CD14-positive monocyte (primary cell): ENCODE measurements at regions not wholly inside any gene's neighbourhood (a gene's known extent, or its start where the extent isn't known, plus 50 kb on each side); places are given as distances from the start of the nearest gene placed in this dataset.

Source experiments
- DNase-seq, 3 donors: peaks; one replicate each; pipeline ENCODE4 v3.0.0-alpha.2; 2011 to 2022
- H2AFZ ChIP-seq: 2 replicates; pipeline ENCODE4 v1.6.0; 2012; ENCODE audit warnings: mild to moderate bottlenecking, low read depth, low read length, inconsistent platforms; ENCODE audit not compliant: insufficient read depth, poor library complexity, severe bottlenecking
- H3K27ac ChIP-seq, 2 donors: 1 replicate in 1 of 2; 2 replicates in 1 of 2; pipeline ENCODE4 v1.5.1; 2012 to 2013; ENCODE audit warnings: low read length in 2 of 2, control low read depth in 1 of 2, inconsistent platforms in 1 of 2, low read depth in 1 of 2, mild to moderate bottlenecking in 1 of 2
- H3K27me3 ChIP-seq, 2 donors: one replicate each; pipeline versions ENCODE4 v1.6.0 to v1.6.1; 2011 to 2013; ENCODE audit warnings: low read length in 2 of 2; ENCODE audit not compliant: control insufficient read depth in 2 of 2, insufficient read depth in 2 of 2
- H3K36me3 ChIP-seq, 2 donors: replicated peaks in 1 of 2; 1 replicate in 1 of 2; 2 replicates in 1 of 2; pipeline versions ENCODE4 v1.5.1 to v1.6.1; 2012 to 2013; ENCODE audit warnings: low read length in 2 of 2, control low read depth in 1 of 2, inconsistent platforms in 1 of 2, mild to moderate bottlenecking in 1 of 2; ENCODE audit not compliant: insufficient read depth in 2 of 2, control insufficient read depth in 1 of 2
- H3K4me1 ChIP-seq, 2 donors: 1 replicate in 1 of 2; 2 replicates in 1 of 2; pipeline versions ENCODE4 v1.5.1 to v1.6.1; 2012 to 2013; ENCODE audit warnings: low read length in 2 of 2, control low read depth in 1 of 2, inconsistent platforms in 1 of 2, mild to moderate bottlenecking in 1 of 2, moderate library complexity in 1 of 2; ENCODE audit not compliant: insufficient read depth in 2 of 2, control insufficient read depth in 1 of 2
- H3K4me2 ChIP-seq: replicated peaks from 2 replicates; pipeline ENCODE3; 2012; ENCODE audit warnings: low read length, moderate library complexity, mild to moderate bottlenecking; ENCODE audit not compliant: poor library complexity, severe bottlenecking; ENCODE audit errors: extremely low read depth
- H3K4me3 ChIP-seq, 3 experiments: fragments of 200-600 bp in 1 of 3; sonication (generic) in 1 of 3; replicated peaks in 1 of 3; 1 replicate in 2 of 3; 2 replicates in 1 of 3; pipeline ENCODE4 v1.5.1; 2011 to 2013; ENCODE audit warnings: low read length in 3 of 3, mild to moderate bottlenecking in 3 of 3, control low read depth in 2 of 3, low read depth in 2 of 3, inconsistent platforms in 1 of 3, moderate library complexity in 1 of 3
- H3K79me2 ChIP-seq: 2 replicates; pipeline ENCODE4 v1.6.0; 2012; ENCODE audit warnings: mild to moderate bottlenecking, control low read depth, inconsistent platforms, low read length, moderate library complexity; ENCODE audit not compliant: insufficient read depth
- H3K9ac ChIP-seq: 2 replicates; pipeline ENCODE4 v1.6.0; 2017; ENCODE audit warnings: low read length, mild to moderate bottlenecking; ENCODE audit not compliant: insufficient read depth, poor library complexity, severe bottlenecking
- H3K9me3 ChIP-seq, 2 donors: replicated peaks in 1 of 2; 1 replicate in 1 of 2; 2 replicates in 1 of 2; pipeline versions ENCODE4 v1.5.1 to v1.6.1; 2012 to 2013; ENCODE audit warnings: low read length in 2 of 2, control low read depth in 1 of 2; ENCODE audit not compliant: control insufficient read depth in 1 of 2, insufficient read depth in 1 of 2
- H4K20me1 ChIP-seq: 2 replicates; pipeline ENCODE4 v1.6.0; 2012; ENCODE audit warnings: mild to moderate bottlenecking, low read length, control low read depth, moderate library complexity; ENCODE audit not compliant: insufficient read depth
- H3K27ac Mint-ChIP-seq, 7 donors: one replicate each; pipeline ENCODE4 v1.8.0; 2020; ENCODE audit warnings: mild to moderate bottlenecking in 7 of 7, mixed read lengths in 7 of 7, moderate library complexity in 6 of 7, inconsistent platforms in 2 of 7
- H3K27me3 Mint-ChIP-seq, 3 donors: one replicate each; pipeline ENCODE4 v1.8.0; 2021 to 2022; ENCODE audit warnings: low read depth in 3 of 3, mild to moderate bottlenecking in 3 of 3, mixed read lengths in 3 of 3, moderate library complexity in 3 of 3, inconsistent platforms in 1 of 3
- H3K36me3 Mint-ChIP-seq, 2 donors: one replicate each; pipeline ENCODE4 v1.8.0; 2020; ENCODE audit warnings: mixed read lengths in 2 of 2, inconsistent platforms in 1 of 2, mild to moderate bottlenecking in 1 of 2
- H3K4me1 Mint-ChIP-seq: one replicate; pipeline ENCODE4 v1.8.0; 2020; ENCODE audit warnings: mild to moderate bottlenecking, mixed read lengths
- H3K4me3 Mint-ChIP-seq, 2 donors: one replicate each; pipeline ENCODE4 v1.8.0; 2020; ENCODE audit warnings: mild to moderate bottlenecking in 2 of 2, mixed read lengths in 2 of 2, moderate library complexity in 1 of 2
- H3K9me3 Mint-ChIP-seq, 7 donors: one replicate each; pipeline ENCODE4 v1.8.0; 2020 to 2022; ENCODE audit warnings: mixed read lengths in 7 of 7, mild to moderate bottlenecking in 6 of 7, moderate library complexity in 6 of 7, inconsistent platforms in 2 of 7
- WGBS: methylation state at CpG from one replicate; pipeline ENCODE4 v1.1.5; 2013; ENCODE audit warnings: missing lambda C conversion rate; ENCODE audit not compliant: insufficient coverage; 5-methylcytosine and 5-hydroxymethylcytosine counted together
- intact Hi-C, 2 donors: fragments of 100-400 bp; cut with micrococcal nuclease; formaldehyde crosslinking; loops; one replicate each; pipeline versions ENCODE4 v1.15.0 to v1.15.1; 2023
- TF ChIP-seq, protein P1 (sequence below): fragments of 200-600 bp; IDR thresholded peaks from one replicate; pipeline ENCODE4 v1.8.0; 2022; ENCODE audit warnings: antibody characterized with exemption, mild to moderate bottlenecking

DNA sequence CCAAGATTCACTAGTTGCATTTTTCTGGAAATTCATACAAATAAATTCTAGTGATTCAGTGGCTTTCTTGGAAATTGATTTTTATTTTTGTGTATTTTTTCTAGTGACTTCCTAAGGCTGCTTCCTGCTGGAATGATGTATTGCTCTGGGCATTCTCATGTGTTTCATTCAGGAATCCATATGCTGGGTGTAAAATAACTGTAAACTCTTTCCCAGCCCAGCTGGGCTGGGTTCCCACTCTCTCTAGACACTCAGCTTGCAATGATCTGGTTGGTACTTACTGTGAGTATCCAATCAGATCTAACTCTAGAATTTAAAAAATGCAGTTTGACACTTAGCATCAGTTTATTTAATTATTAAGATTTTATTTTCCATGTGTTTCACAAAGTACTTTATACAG lies 882.2 kb downstream of the STIM2 start:
- no peaks in the 10 kb centered on the region for H4K20me1 ChIP-seq
- no peaks in the 10 kb centered on the region for H3K4me1 ChIP-seq
- TF ChIP-seq, protein P1, sequence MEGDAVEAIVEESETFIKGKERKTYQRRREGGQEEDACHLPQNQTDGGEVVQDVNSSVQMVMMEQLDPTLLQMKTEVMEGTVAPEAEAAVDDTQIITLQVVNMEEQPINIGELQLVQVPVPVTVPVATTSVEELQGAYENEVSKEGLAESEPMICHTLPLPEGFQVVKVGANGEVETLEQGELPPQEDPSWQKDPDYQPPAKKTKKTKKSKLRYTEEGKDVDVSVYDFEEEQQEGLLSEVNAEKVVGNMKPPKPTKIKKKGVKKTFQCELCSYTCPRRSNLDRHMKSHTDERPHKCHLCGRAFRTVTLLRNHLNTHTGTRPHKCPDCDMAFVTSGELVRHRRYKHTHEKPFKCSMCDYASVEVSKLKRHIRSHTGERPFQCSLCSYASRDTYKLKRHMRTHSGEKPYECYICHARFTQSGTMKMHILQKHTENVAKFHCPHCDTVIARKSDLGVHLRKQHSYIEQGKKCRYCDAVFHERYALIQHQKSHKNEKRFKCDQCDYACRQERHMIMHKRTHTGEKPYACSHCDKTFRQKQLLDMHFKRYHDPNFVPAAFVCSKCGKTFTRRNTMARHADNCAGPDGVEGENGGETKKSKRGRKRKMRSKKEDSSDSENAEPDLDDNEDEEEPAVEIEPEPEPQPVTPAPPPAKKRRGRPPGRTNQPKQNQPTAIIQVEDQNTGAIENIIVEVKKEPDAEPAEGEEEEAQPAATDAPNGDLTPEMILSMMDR, result no peak
- no peaks in the 10 kb centered on the region for H3K27me3 Mint-ChIP-seq
- no peaks in the 10 kb centered on the region for H3K4me1 Mint-ChIP-seq
- DNase-seq, result no peak
- no peak overlapping the region for H3K27ac ChIP-seq
- no peaks in the 10 kb centered on the region for H3K9me3 ChIP-seq
- no peaks in the 10 kb centered on the region for H3K79me2 ChIP-seq
- intact Hi-C loops, result no loop called here
- no peak overlapping the region for H3K4me2 ChIP-seq
- H3K36me3 ChIP-seq, result no peaks in the 10 kb centered on the region
- H3K36me3 Mint-ChIP-seq, result no peaks in the 10 kb centered on the region
- H3K9ac ChIP-seq, result no peak overlapping the region
- peaks cover 0 to 3% (median 1%) of the 10 kb centered on the region in 7 donors for H3K9me3 Mint-ChIP-seq
- no peak overlapping the region for H2AFZ ChIP-seq
- no peaks in the 10 kb centered on the region for H3K27me3 ChIP-seq
- no peak overlapping the region for H3K4me3 ChIP-seq
- no peak overlapping the region for H3K27ac Mint-ChIP-seq
- H3K4me3 Mint-ChIP-seq, result no peak overlapping the region

DNA sequence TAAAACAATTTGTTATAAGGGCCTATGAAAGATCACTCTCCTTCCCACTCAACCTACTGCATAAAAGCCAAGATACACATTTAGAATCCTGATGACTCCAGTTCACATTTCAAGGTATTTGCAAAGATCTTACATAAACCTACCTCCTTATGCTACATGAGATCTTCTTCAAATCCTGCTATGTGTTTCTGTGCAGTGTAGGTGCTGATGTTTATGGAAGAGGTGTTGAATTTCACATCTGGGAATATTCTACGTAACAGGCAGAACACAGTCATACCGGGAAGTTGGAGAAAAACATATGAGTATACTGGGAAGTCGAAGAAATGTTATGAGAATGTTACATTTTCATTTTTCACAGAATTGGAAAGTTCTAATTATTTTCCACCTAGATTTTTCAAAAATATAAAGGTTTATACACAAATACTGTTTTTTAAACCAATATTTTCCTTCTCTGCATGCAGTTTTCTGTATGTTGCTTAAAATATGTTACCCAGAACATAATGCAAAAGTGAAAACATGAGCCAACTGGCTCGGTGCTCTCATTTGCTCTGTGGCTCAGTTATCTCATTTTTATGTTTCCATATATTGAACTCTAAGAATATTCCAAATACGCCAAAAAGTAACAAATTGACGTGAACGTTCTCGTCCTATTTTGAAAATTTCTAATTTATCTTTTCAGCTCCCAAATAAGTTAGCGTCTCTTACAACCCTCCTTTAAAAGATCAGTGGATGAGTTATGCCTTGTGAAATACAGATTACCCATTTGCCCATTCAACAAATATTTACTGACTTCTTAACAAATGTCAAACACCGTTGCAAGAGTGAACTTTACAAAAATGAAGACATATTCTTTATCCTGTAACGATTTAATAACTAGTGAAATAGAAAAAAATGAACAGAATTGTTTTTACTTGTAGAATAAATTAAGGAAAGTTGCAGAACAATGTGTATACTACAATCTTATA lies 899.3 kb downstream of the STIM2 start:
- Histone ChIP-seq H3K27ac (no peak overlapping the region), H2AFZ (no peak overlapping the region), H3K4me3 (no peak overlapping the region), H3K4me1 (no peaks in the 10 kb centered on the region), H3K4me2 (no peak overlapping the region), H3K9me3 (no peaks in the 10 kb centered on the region), H3K27me3 (no peaks in the 10 kb centered on the region), H3K79me2 (no peaks in the 10 kb centered on the region), H3K9ac (no peak overlapping the region), H4K20me1 (no peaks in the 10 kb centered on the region), H3K36me3 (no peaks in the 10 kb centered on the region)
- Mint-ChIP-seq H3K36me3 (no peaks in the 10 kb centered on the region), H3K9me3 (peaks cover 0 to 4% (median 0%) of the 10 kb centered on the region in 7 donors), H3K27ac (no peak overlapping the region), H3K4me1 (no peaks in the 10 kb centered on the region), H3K4me3 (no peak overlapping the region), H3K27me3 (no peaks in the 10 kb centered on the region)
- no peak for DNase-seq
- intact Hi-C loops, result no loop called here
- TF ChIP-seq, protein P1, result no peak
- WGBS, result 100% methylated on average over 1 of the region's 11 CpGs
